Sigmoid colon (tissue), 6 donors: ENCODE measurements at regions not wholly inside any gene's neighbourhood (a gene's known extent, or its start where the extent isn't known, plus 50 kb on each side); places are given as distances from the start of the nearest gene placed in this dataset.

Source experiments
- DNase-seq: peaks from one replicate; pipeline ENCODE4 v3.0.0-alpha.2; 2019
- H3K27ac ChIP-seq, 4 donors: fragments of 200-600 bp; sonication (generic); one replicate each; pipeline ENCODE4 v1.5.1; 2016 to 2019; ENCODE audit warnings: mild to moderate bottlenecking in 1 of 4
- H3K27me3 ChIP-seq, 3 donors: fragments of 200-600 bp; sonication (generic); one replicate each; pipeline ENCODE4 v1.5.1; 2019; ENCODE audit warnings: mild to moderate bottlenecking in 1 of 3
- H3K36me3 ChIP-seq, 4 donors: fragments of 200-600 bp; sonication (generic); one replicate each; pipeline ENCODE4 v1.5.1; 2016 to 2019
- H3K4me1 ChIP-seq, 4 donors: fragments of 200-600 bp; sonication (generic); one replicate each; pipeline ENCODE4 v1.5.1; 2017 to 2019
- H3K4me3 ChIP-seq, 4 donors: fragments of 200-600 bp; sonication (generic); one replicate each; pipeline ENCODE4 v1.5.1; 2017 to 2019; ENCODE audit warnings: mild to moderate bottlenecking in 2 of 4, moderate library complexity in 1 of 4
- H3K9me3 ChIP-seq, 4 donors: fragments of 200-600 bp in 3 of 4; sonication (generic) in 3 of 4; one replicate each; pipeline versions ENCODE4 v1.5.1 to v1.6.1; 2013 to 2019
- CTCF ChIP-seq, 4 experiments: fragments of 450-650 bp in 3 of 4; fragments of 200-600 bp in 1 of 4; IDR thresholded peaks; one replicate each; pipeline ENCODE4 v1.5.1; 2016 to 2019; ENCODE audit warnings: antibody characterized with exemption in 4 of 4, mild to moderate bottlenecking in 3 of 4, moderate library complexity in 2 of 4
- EP300 ChIP-seq, 4 donors: sonication (generic); formaldehyde crosslinking; IDR thresholded peaks; one replicate each; pipeline ENCODE4 v1.6.1; 2017; ENCODE audit warnings: antibody characterized with exemption in 4 of 4
- POLR2A ChIP-seq, 2 donors: fragments of 450-650 bp; IDR thresholded peaks; one replicate each; pipeline ENCODE4 v1.6.1; 2016; ENCODE audit warnings: antibody characterized with exemption in 2 of 2, mild to moderate bottlenecking in 2 of 2, moderate library complexity in 2 of 2
- POLR2AphosphoS5 ChIP-seq, 4 donors: sonication (generic); formaldehyde crosslinking; IDR thresholded peaks; one replicate each; pipeline ENCODE4 v1.6.1; 2017; ENCODE audit warnings: antibody characterized with exemption in 4 of 4
- WGBS, 2 donors: extraction: QIAGEN DNeasy Blood & Tissue Kit; methylation state at CpG; one replicate each; pipeline ENCODE4 v1.1.7; 2013; 5-methylcytosine and 5-hydroxymethylcytosine counted together
- intact Hi-C: fragments of 100-400 bp; cut with DNase I; formaldehyde crosslinking; loops from one replicate; pipeline ENCODE4 v1.15.1; 2023
- donor health status: healthy with polysubstance abuse.
- donor health status: healthy.

GRCh38 chr2:126085011-126085795, 570.8 kb upstream of the GYPC start:
- Histone ChIP-seq H3K27ac (no peak overlapping the region), H3K36me3 (no peaks in the 10 kb centered on the region), H3K4me3 (no peak overlapping the region), H3K9me3 (no peaks in the 10 kb centered on the region), H3K27me3 (no peaks in the 10 kb centered on the region), H3K4me1 (no peaks in the 10 kb centered on the region)
- no peak for DNase-seq
- 76 to 83% methylated on average over 3 of the region's 3 CpGs for WGBS, 2 donors
- intact Hi-C loops = no loop called here
- TF ChIP-seq POLR2AphosphoS5 (IDR thresholded peaks at IDR 0.05) (no peak), CTCF (IDR thresholded peaks at IDR 0.05) (no peak), POLR2A (IDR thresholded peaks at IDR 0.05) (no peak), EP300 (IDR thresholded peaks at IDR 0.05) (no peak)

GRCh38 chr2:126100962-126101361, 555.0 kb upstream of the GYPC start:
- 79 to 86% methylated on average over 1 of the region's 1 CpG for WGBS, 2 donors
- Histone ChIP-seq H3K27me3 (no peaks in the 10 kb centered on the region), H3K36me3 (no peaks in the 10 kb centered on the region), H3K27ac (no peak overlapping the region), H3K4me3 (no peak overlapping the region), H3K4me1 (no peaks in the 10 kb centered on the region), H3K9me3 (peaks cover 0 to 4% (median 0%) of the 10 kb centered on the region in 4 donors)
- TF ChIP-seq CTCF (IDR thresholded peaks at IDR 0.05) (no peak), POLR2A (IDR thresholded peaks at IDR 0.05) (no peak), POLR2AphosphoS5 (IDR thresholded peaks at IDR 0.05) (no peak), EP300 (IDR thresholded peaks at IDR 0.05) (no peak)
- no peak for DNase-seq
- intact Hi-C loops = no loop called here

DNA sequence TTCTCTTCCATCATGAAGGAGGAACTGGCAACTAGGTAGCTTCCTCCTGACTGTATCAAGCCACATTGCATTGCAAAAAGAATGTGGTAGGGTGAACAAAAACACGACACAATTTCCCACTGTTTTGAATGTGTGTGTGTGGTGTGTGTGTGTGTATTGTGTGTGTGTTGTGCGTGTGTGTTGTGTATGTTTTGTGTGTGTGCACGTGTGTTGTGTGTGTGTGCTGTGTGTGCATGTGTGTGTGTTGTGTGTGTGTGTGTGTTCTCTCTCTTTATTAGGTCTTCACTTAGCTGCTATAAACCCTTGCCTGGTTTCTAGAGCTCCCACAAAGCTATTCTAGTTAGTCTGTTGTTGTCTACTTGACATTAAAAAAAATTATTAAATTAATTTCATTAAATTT, 550.0 kb upstream of the GYPC start:
- Histone ChIP-seq H3K27ac (no peak overlapping the region), H3K4me3 (no peak overlapping the region), H3K36me3 (no peaks in the 10 kb centered on the region), H3K9me3 (peaks cover 0 to 4% (median 0%) of the 10 kb centered on the region in 4 donors), H3K4me1 (no peaks in the 10 kb centered on the region), H3K27me3 (no peaks in the 10 kb centered on the region)
- WGBS, 2 donors = 82 to 87% methylated on average over 3 of the region's 3 CpGs
- TF ChIP-seq CTCF (IDR thresholded peaks at IDR 0.05) (no peak), POLR2A (IDR thresholded peaks at IDR 0.05) (no peak), POLR2AphosphoS5 (IDR thresholded peaks at IDR 0.05) (no peak), EP300 (IDR thresholded peaks at IDR 0.05) (no peak)
- intact Hi-C loops = no loop called here
- DNase-seq = no peak

GRCh38 chr2:126107883-126108282, 548.1 kb upstream of the GYPC start:
- TF ChIP-seq POLR2A (IDR thresholded peaks at IDR 0.05) (no peak), CTCF (IDR thresholded peaks at IDR 0.05) (no peak), EP300 (IDR thresholded peaks at IDR 0.05) (no peak), POLR2AphosphoS5 (IDR thresholded peaks at IDR 0.05) (no peak)
- 87 to 89% methylated on average over 1 of the region's 1 CpG for WGBS, 2 donors
- H3K27ac ChIP-seq = no peak overlapping the region
- intact Hi-C loops = no loop called here
- no peak overlapping the region for H3K4me3 ChIP-seq
- H3K36me3 ChIP-seq = no peaks in the 10 kb centered on the region
- no peak for DNase-seq
- no peaks in the 10 kb centered on the region for H3K27me3 ChIP-seq
- H3K9me3 ChIP-seq = peaks cover 0 to 4% (median 0%) of the 10 kb centered on the region in 4 donors
- H3K4me1 ChIP-seq = no peaks in the 10 kb centered on the region

DNA sequence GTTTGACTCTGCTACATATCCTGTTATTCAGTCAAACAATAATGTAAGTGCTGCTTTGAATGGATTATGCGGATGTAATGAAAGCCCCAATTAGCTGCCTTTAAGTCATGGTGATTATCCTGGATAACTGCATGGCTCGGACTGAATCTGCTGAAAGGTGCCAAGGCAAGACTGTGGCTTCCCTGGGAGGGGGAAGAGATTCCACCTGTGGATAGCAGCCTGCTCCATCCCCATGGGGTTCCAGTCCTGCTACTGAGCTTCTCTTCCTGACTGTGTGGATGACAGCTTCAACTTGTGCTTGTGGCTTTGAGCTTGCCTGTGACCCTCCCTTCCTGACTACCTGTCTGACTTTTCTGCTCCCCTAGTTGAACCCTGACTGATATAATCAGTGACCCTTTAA, 540.0 kb upstream of the GYPC start:
- Histone ChIP-seq H3K36me3 (no peaks in the 10 kb centered on the region), H3K4me3 (no peak overlapping the region), H3K27ac (no peak overlapping the region), H3K9me3 (no peaks in the 10 kb centered on the region), H3K4me1 (no peaks in the 10 kb centered on the region), H3K27me3 (no peaks in the 10 kb centered on the region)
- WGBS, 2 donors = 85 to 87% methylated on average over 2 of the region's 2 CpGs
- intact Hi-C loops = no loop called here
- DNase-seq = no peak
- no peak for TF ChIP-seq CTCF (IDR thresholded peaks at IDR 0.05)
- no peak for TF ChIP-seq EP300 (IDR thresholded peaks at IDR 0.05)
- no peak for TF ChIP-seq POLR2AphosphoS5 (IDR thresholded peaks at IDR 0.05)
- TF ChIP-seq POLR2A (IDR thresholded peaks at IDR 0.05) = no peak
